NCI-H2196 treated with DMSO at 0.1 percent for 48 hours (cell line): ENCODE measurements at regions not wholly inside any gene's neighbourhood (a gene's known extent, or its start where the extent isn't known, plus 50 kb on each side); places are given as distances from the start of the nearest gene placed in this dataset.
"Not testable (repeated sequence)": the region's sequence is repeated elsewhere in the genome, so short reads cannot be mapped to it uniquely, and the experiment has no call there.

Experiments used
- DNase-seq: peaks from one replicate; lab custom pipeline; 2025; ENCODE audit not compliant: unreplicated experiment; lab: John Stamatoyannopoulos, UW

DNA sequence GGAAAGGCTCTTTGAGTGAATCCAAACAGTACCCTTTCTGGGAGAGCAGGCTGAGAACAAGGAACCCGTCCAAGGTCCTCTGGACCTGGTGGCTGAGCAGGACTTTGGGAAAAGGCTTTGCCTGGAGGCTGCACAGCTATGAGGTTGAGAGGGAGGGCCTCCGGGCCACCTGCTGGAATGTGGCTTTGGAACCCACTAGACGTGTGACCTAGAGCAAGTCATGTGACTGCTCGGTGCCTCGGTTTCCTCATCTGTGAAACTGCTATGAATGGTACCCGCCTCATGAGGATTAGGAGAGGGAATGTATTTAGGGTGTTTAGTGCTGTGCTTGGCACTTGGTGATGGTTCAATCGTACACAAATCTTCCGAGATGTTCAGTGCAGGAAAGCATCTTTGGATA, 50.4 kb downstream of the HAPSTR1 start:
- DNase-seq: no peak

DNA sequence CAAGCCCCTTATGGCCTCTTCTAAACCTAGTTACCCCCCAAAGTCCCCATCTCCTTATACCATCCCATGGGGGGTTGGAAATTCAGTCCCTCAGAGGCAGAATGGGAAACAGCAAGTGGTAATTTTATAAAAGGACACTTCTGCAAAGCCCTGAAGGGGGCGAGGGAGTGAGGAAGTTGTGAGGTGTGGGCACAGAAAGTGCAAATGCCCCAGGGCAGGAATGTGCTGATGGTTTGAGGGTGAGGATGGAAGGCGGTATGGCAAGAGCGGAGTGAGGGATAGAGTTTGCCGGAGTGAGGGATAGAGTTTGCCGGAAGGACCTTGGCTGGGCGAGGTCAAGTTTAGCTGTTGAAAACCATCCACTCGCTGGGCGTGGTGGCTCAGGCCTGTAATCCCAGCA, 52.7 kb downstream of the HAPSTR1 start:
- DNase-seq: no peak

DNA sequence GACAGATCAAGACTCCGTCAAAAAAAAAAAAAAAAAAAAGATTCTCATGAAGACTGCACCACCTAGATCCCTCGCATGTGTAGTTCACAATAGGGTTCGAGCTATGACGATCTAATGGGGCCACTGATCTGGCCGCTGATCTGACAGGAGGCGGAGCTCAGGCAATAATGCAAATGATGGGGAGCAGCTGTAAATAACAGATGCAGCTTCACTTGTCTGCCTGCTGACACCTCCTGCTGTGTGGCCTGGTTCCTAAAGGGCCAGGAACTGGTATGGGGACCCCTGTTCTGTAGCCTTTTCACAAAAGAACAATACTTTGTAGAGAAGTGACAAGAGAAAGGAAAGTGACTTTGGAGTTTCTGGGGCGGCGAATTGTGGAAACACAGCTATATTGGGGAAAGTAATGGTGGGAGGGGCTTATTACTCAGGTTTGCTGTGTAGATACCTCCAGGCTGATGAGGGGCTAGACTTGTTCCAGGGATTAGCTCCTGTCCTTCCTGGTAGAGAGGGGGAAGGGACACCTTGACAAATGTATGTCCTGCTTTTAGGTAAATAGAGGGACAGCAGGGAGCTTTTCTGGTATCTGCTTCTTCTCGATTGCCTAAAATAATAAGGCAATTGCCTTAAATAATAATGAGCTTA, 57.1 kb downstream of the HAPSTR1 start:
- no peak for DNase-seq

DNA sequence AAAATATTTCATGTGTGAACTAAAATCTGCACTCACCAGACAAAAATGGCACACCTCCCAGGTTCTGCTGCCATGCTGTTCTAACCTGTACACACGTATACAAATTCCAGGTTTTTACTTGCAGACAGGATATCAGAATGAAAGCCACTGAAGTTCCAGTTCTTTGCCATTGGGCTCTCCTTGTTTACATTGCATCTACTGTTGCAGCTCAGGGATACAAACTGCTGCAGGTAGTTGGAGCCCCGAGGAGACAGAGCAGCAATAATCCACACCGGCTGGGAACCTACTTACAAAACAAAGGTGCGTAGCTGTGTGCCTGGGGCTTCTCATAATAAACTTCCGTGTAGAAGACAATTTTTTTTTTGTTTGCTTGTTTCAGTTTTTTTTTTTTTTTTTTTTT, 59.6 kb downstream of the HAPSTR1 start:
- no peak for DNase-seq

DNA sequence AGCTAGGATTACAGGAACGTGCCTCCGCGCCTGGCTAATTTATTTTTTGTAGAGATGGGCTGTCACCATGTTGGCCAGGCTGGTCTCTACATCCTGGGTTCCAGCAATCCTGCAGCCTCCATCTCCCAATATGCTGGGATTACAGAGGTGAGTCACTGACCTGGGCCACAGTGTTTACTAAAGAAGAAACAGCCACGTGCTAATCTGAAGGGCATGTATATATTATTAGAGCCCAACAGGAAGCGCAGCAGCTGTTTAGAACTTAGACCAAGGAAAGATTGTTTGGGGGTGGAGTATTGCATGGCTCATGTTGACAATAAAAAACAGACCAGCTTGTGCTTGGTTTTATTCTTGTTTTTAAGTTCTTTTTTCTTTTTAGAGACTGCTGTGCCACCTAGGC, 60.2 kb downstream of the HAPSTR1 start:
- no peak for DNase-seq

DNA sequence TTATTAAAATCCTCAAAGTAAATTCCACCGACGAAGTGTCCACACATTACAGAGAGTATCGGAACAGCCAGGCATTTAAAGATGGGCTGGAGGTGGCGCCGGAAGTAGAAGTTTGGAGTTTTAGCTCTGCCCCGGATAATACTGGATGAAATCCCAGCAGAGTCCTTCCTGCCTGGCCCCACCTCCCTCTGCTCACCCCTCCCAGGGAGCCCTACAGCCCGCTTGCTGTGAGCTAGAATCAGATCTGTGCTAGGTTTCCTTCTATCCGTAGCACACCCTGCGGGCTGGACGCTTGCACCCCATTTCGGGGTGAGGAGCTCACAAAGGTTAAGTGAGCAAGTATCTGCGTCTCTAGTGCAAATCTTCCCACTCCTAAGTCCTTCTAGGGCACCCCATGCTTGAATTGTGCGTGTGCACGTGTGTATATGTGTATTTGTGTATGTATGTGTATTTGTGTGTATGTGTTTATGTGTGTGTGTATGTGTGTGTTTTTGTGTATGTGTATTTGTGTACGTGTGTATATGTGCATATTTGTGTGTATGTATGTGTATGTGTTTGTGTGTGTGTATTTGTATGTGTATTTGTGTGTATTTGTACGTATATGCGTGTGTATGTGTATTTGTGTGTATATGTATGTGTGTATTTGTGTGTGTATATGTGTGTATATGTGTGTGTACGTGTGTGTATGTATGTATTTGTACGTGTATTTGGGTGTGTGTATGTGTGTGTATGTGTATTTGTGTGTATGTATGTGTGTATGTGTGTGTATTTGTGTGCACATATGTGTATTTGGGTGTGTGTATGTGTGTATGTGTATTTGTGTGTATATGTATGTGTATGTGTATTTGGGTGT, 61.4 kb downstream of the HAPSTR1 start:
- DNase-seq: no peak

DNA sequence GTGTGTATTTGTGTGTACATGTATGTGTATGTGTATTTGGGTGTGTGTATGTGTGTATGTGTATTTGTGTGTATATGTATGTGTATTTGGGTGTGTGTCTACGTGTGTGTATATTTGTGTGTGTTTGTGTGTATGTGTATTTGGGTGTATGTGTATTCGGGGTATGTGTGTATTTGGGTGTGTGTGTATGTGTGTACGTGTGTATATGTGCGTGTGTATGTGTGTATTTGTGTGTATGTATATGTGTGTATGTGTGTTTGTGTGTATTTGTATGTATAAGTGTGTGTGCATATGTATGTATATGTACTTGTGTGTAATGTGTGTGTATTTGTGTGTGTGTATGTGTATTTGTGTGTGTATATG, 62.0 kb downstream of the HAPSTR1 start:
- DNase-seq: no peak

DNA sequence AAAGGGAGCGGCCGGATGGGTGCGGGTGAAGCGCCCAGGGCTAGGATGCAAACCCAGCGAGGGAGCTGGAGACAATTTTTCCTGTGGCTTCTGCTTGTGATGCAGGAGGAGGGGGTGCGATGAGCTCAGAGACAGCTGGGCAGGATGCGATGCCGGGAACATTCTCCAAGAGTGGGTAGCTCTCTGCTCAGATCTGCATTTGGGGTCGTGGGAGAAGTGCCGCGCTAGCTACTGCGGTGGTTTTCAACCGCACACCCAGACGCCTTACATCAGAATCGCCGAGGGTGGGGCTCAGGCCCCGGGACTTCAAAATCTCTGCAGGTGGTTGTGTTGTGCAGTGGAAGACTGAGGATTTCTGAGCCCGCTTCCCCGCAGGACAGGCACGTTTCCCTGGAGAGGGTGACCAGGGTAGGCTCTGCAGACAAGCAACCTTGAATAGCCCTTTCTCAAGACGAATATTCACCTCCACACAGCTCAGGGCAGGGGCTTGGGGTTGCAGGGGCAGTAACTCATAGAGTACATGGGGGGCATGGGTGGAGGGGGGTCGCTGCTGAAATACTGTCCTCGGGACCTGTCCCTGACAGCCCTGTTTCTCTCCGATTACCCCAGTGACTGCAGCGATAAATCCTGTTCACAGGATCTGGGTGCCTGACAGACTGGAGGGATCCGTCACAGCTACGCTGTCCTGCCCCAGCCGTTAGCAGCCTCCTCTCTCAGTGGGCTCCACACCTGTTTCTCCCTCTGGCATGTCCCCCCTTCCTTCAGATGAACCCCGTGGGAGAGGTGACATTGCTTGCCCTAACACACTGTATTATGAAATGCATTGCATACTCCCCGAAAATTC, 63.3 kb downstream of the HAPSTR1 start:
- DNase-seq: no peak

DNA sequence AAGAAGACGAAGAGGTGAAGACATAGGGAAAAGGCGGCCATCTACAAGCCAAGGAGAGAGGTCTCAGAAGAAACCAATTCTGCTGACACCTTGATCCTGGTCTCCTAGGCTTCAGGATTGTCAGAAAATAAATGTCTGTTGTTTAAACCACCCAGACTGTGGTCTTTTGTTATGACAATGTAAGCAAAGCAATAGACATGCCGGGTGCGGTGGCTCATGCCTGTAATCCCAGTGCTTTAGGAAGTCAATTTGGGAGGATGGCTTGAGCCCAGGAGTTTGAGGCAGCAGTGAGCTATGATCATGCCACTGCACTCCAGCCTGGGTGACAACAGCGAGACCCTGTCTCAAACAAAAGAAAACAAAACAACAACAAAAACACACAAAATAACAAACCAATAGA, 64.4 kb downstream of the HAPSTR1 start:
- no peak for DNase-seq

DNA sequence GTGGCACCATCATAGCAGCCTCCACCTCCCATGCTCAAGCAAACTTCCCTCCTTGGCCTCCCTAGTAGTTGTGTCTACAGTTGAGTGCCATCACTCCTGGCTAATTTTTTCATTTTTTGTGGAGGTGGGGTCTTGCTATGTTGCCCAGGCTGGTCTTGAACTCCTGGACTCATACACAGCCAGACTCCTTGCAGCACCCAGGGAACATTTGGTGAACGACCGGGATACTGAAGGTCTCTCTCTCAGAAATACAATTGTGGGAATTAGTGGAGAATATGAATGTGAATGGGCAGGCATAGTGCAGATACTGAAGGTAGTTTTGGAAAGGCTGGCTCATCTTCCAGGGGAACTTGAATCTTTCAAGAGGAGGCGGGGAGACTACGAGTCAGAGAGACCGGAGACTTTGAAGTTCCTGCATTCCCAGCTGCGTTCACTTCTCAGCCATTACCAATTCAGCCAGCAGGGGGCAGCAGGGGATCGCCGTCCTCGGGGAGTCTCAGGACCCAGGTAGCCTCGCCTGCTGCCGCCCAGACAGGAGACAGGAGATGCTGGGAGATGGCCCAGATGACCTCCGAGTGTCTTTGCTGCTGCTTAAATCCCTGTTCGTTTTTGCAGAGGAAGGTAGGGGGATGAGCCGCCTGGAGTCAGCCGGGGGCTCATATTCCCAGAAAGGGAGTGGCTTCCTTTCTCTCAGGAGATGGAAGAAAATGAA, 68.6 kb downstream of the HAPSTR1 start:
- peak; percentile 53 for DNase-seq

DNA sequence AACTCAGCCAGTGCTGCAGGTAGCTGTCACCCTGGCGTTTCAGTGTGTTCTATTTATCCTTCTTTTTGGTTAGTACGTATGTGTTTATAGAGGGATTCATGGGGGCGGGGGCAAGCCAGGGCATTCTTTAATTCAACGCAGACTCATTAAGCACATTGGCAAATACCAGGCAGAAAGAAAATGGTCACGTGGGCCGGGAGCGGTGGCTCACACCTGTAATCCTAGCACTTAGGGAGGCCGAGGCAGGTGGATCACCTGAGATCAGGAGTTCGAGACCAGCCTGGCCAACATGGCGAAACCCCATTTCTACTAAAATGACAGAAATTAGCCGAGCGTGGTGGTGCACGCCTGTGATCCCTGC, 69.1 kb downstream of the HAPSTR1 start:
- DNase-seq: no peak

DNA sequence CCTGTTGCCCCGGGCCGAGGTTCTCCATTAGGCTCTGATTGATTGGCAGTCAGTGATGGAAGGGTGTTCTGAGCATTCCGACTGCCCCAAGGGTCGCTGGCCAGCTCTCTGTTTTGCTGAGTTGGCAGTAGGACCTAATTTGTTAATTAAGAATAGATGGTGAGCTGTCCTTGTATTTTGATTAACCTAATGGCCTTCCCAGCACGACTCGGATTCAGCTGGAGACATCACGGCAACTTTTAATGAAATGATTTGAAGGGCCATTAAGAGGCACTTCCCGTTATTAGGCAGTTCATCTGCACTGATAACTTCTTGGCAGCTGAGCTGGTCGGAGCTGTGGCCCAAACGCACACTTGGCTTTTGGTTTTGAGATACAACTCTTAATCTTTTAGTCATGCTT, 74.2 kb downstream of the HAPSTR1 start:
- no peak for DNase-seq

DNA sequence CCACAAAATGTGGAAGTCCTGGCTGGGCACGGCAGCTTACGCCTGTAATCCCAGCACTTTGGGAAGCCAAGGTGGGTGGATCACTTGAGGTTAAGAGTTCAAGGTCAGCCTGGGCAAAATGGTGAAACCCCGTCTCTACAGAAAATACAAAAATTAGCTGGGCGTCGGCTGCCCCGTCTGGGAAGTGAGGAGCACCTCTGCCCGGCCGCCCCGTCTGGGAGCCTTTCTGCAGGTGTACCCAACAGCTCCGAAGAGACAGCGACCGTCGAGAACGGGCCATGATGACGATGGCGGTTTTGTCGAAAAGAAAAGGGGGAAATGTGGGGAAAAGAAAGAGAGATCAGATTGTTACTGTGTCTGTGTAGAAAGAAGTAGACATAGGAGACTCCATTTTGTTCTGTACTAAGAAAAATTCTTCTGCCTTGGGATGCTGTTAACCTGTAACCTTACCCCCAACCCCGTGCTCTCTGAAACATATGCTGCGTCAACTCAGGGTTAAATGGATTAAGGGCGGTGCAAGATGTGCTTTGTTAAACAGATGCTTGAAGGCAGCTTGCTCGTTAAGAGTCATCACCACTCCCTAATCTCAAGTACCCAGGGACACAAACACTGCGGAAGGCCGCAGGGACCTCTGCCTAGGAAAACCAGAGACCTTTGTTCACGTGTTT, 75.0 kb downstream of the HAPSTR1 start:
- not testable (repeated sequence) for DNase-seq

DNA sequence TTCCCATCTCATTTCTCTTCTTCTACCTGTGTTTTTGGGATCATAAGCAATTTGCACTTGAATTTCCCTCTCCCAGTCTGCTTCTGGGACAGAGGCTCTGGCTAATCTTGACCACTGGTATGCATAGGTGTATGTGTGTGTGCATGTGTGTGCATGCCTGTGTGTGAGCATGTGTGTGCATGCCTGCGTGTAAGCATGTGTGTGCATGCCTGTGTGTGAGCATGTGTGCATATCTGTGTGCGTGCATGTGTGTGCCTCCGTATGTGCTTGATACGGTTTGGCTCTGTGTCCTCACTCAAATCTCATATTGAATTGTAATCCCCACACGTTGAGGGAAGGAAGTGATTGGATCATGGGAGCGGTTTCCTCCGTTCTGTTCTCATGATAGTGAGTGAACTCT, 77.7 kb downstream of the HAPSTR1 start:
- DNase-seq: no peak

DNA sequence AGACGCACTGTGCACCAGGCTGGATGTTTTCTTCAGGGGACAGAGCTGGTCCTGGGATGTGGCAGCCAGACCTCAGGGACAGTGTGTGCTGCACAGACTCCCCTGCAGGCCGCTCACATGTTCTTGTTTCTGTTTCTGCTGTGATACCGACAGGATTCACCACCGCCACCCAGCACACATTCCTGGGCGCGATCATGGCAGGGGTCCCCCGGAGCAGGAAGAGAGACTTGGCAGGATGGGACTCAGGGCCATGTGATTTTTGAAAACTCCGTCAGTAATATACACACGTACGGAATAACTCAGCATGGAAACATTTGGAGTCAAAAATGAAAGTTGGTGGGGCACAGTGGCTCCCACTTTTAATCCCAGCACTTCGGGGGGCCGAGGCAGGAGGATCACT, 79.0 kb downstream of the HAPSTR1 start:
- no peak for DNase-seq

DNA sequence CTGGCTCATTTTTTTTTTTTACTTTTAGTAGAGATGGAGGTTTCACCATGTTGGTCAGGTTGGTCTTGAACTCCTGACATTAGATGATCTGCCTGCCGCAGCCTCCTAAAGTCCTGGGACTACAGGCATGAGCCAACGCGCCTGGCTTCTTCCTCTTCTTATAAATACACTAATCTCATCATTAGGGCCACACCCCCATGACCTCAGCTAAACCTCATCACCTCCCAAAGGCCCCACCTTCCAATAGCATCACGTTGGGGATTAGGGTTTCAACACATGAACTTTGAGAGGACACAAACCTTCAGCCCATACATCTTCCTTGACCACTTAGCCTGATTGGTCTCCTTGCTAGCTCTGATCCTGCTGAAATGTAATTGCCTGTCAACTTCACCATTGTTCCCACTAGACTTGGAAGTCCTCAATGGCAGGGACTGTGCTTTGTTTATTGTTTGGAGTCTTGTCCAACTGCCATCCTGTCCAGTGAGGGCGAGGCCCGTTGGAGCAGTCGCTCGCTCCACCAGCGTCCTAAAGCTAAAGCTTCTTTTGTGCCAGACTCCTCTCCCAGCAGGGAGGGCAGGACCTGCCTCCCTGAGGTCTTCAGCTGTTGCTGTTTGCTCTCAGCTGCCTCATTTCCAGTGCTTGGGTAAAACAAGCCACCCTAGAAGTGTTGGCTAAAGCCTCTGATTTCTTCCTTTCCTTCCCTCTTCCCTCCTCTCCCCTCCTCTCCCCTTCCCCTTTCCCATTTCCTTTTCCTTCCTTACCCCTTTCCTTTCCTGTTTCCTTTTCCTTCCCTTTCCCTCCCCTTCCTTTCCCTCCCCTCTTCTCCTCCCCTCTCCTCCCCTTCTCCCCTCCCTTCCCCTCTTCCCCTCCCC, 85.3 kb downstream of the HAPSTR1 start:
- DNase-seq: no peak

DNA sequence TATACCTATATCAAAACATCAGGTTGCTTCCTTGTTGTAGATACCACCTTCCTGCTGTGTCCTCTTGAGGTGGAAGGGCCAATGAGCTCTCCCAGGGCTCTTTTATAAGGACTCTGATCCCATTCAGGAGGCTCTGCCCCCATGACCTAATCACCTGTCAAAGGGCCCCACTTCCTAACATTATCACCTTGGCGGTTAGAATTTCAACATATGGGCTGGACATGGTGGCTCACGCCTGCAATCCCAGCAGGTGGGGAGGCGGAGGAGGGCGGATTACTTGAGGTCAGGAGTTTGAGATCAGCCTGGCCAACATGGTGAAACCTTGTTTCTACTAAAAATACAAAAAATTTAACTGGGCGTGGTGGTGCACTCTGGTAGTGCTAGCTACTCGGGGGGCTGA, 86.4 kb downstream of the HAPSTR1 start:
- DNase-seq: no peak

DNA sequence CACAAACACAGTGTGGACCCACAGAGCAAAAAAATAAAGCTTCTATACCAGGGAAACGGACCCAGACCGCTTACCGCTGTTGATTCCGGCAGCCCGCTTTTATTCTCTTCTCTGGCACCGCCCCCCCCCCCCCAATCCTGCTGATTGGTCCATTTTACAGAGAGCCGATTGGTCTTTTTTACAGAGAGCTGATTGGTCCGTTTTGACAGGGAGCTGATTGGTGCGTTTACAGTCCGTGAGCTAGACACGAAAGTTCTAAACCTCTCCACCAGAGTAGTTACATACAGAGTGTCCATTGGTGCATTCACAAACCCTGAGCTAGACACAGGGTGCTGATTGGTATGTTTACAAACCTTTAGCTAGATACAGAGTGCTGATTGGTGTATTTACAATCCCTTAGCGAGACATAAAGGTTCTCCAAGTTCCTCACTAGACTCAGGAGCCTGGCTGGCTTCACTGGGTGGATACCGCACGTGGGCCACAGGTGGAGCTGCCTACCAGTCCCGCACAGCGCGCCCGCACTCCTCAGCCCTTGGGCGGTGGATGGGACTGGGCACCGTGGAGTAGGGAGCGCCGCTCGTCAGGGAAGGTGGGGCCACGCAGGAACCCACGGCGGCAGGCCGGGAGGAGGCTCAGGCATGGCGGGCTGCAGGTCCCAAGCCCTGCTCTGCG, 92.4 kb downstream of the HAPSTR1 start:
- no peak for DNase-seq

DNA sequence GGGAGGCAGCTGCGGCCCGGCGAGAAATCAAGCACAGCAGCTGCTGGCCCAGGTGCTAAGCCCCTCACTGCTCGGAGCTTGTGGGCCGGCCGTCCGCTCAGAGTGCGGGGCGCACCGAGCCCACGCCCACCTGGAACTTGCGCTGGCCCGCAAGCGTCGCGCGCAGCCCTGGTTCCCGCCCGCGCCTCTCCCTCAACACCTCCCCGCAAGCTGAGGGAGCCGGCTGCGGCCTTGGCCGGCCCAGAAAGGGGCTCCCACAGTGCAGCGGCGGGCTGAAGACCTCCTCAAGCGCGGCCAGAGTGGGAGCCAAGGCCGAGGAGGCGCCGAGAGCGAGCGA, 92.9 kb downstream of the HAPSTR1 start:
- DNase-seq: no peak
